AG04449 (cell line): ENCODE measurements at regions not wholly inside any gene's neighbourhood (a gene's known extent, or its start where the extent isn't known, plus 50 kb on each side); places are given as distances from the start of the nearest gene placed in this dataset.

Experiments used
- CTCF ChIA-PET: fragments of 350-600 bp; formaldehyde crosslinking; extraction: SDS; loops from one replicate; lab custom pipeline; 2021; ENCODE audit warnings: antibody characterized with exemption; lab: Yijun Ruan, JAX
- POLR2A ChIA-PET: fragments of 400-600, 350-600 bp; formaldehyde crosslinking; extraction: SDS; loops from one replicate; lab custom pipeline; 2020; ENCODE audit warnings: antibody characterized with exemption, inconsistent platforms; lab: Yijun Ruan, JAX
- DNase-seq: peaks from one replicate; pipeline ENCODE4 v3.0.0-alpha.2; 2010; ENCODE audit warnings: low read depth, low spot score
- H3K4me3 ChIP-seq: 2 replicates; pipeline ENCODE4 v1.5.1; 2011; ENCODE audit warnings: low read depth, mild to moderate bottlenecking, control low read depth, low read length
- CTCF ChIP-seq: IDR thresholded peaks from one replicate; pipeline ENCODE4 v1.5.1; 2011; ENCODE audit warnings: mild to moderate bottlenecking, moderate library complexity, low read length, control low read depth, inconsistent platforms; ENCODE audit not compliant: insufficient read depth; ENCODE audit errors: missing control alignments

- DNase-seq = no peak
- ChIA-PET CTCF (interaction anchor here (1.0 kb wide), 1 partner anchor 26 kb away, joined by 4 read pairs; no protein-coding TSS in a partner anchor), POLR2A (no interaction called here)
- no peak overlapping the region for H3K4me3 ChIP-seq
- no peak for TF ChIP-seq CTCF
Observed at GRCh38 chr18:2114765-2115164, 456.5 kb downstream of the METTL4 start.

GRCh38 chr18:2121224-2121623 lies 450.1 kb downstream of the METTL4 start:
- POLR2A ChIA-PET = no interaction called here
- CTCF ChIA-PET = interaction anchor here (0.8 to 2.6 kb wide), 2 partner anchors 16 to 421 kb away, joined by 4 to 26 read pairs; no protein-coding TSS in a partner anchor
- TF ChIP-seq CTCF = no peak
- no peak for DNase-seq
- no peak overlapping the region for H3K4me3 ChIP-seq

- no peak for TF ChIP-seq CTCF
- H3K4me3 ChIP-seq = no peak overlapping the region
- CTCF ChIA-PET = no interaction called here
- DNase-seq = no peak
- POLR2A ChIA-PET = no interaction called here
Observed at GRCh38 chr18:2123077-2123476, 448.2 kb downstream of the METTL4 start.

DNA sequence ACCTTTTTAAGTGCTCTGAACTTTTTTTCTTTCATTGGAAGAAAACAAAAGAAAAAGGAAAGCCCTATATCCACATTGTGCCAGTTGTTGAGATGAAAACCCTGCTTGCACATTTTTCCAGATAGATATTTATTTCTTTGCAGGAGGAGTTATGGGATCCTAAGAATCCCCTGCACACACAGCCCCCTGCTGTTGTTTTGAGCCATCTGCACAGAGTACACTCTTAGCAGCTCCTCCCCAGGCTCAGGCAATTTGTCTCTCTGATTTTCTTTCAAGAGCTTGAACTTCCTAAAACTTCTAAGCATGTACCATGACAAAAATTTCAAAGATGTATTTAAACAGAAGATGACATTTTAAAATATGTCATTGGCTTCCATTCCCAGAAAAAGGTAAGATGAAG lies 436.9 kb downstream of the METTL4 start:
- POLR2A ChIA-PET = no interaction called here
- CTCF ChIA-PET = interaction anchor here (0.6 kb wide), 1 partner anchor 407 kb away, joined by 3 read pairs; no protein-coding TSS in a partner anchor
- no peak overlapping the region for H3K4me3 ChIP-seq
- TF ChIP-seq CTCF = no peak
- DNase-seq = no peak

DNA sequence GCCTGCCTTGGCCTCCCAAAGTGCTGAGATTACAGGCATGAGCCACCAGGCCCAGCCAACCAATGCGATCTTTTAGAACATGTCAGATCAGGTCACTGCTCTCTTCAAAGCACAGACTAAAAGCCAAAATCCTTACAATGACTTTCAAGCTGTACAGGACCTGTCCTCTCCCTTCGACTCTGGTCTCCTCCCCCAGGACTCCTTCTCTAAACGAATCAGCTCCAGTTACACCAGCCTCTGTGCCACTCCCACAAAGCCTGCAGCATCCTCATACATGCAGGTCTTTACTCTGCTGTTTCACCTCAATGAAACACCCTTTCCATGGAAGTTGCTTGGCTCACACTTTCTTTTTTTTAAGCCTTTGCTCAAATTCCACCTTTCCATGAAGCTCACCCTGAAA lies 436.0 kb downstream of the METTL4 start:
- no peak for DNase-seq
- no peak for TF ChIP-seq CTCF
- ChIA-PET CTCF (no interaction called here), POLR2A (no interaction called here)
- H3K4me3 ChIP-seq = no peak overlapping the region

- ChIA-PET POLR2A (no interaction called here), CTCF (no interaction called here)
- no peak for DNase-seq
- no peak overlapping the region for H3K4me3 ChIP-seq
- no peak for TF ChIP-seq CTCF
Observed at GRCh38 chr18:2138552-2138951, 432.8 kb downstream of the METTL4 start.
